H9 (cell line): ENCODE measurements at regions not wholly inside any gene's neighbourhood (a gene's known extent, or its start where the extent isn't known, plus 50 kb on each side); places are given as distances from the start of the nearest gene placed in this dataset.

Experiments
- DNase-seq: peaks from one replicate; pipeline ENCODE4 v3.0.0-alpha.2; 2017
- H2AFZ ChIP-seq: one replicate; pipeline ENCODE4 v1.6.1; 2013; ENCODE audit warnings: mild to moderate bottlenecking, low read length, control low read depth, moderate library complexity
- H2AK5ac ChIP-seq: 2 replicates; pipeline ENCODE4 v1.6.1; 2013; ENCODE audit warnings: low read length, control low read depth, mixed read lengths; ENCODE audit not compliant: insufficient read length
- H2BK120ac ChIP-seq: one replicate; pipeline ENCODE4 v1.6.1; 2013; ENCODE audit warnings: low read depth, mild to moderate bottlenecking, low read length, control low read depth, inconsistent platforms; ENCODE audit not compliant: poor library complexity, severe bottlenecking
- H2BK12ac ChIP-seq: 2 replicates; pipeline ENCODE4 v1.6.1; 2013; ENCODE audit warnings: low read length, control low read depth, mixed read lengths, low read depth; ENCODE audit not compliant: insufficient read length
- H2BK15ac ChIP-seq: 2 replicates; pipeline ENCODE4 v1.6.1; 2013; ENCODE audit warnings: low read depth, low read length, control low read depth
- H2BK20ac ChIP-seq: one replicate; pipeline ENCODE4 v1.6.1; 2013; ENCODE audit warnings: low read depth, mild to moderate bottlenecking, low read length, control low read depth, inconsistent platforms; ENCODE audit not compliant: poor library complexity, severe bottlenecking
- H2BK5ac ChIP-seq: 2 replicates; pipeline ENCODE4 v1.6.1; 2013; ENCODE audit warnings: low read length, control low read depth, mixed read lengths; ENCODE audit not compliant: insufficient read length
- H3K14ac ChIP-seq: 2 replicates; pipeline ENCODE4 v1.6.1; 2013; ENCODE audit warnings: low read length, control low read depth; ENCODE audit not compliant: insufficient read depth
- H3K18ac ChIP-seq: 2 replicates; pipeline ENCODE4 v1.6.1; 2013; ENCODE audit warnings: low read depth, mild to moderate bottlenecking, mixed read lengths, low read length, control low read depth; ENCODE audit not compliant: insufficient read length
- H3K23ac ChIP-seq: 2 replicates; pipeline ENCODE4 v1.6.1; 2013; ENCODE audit warnings: low read length, control low read depth, mixed read lengths, low read depth; ENCODE audit not compliant: insufficient read length
- H3K23me2 ChIP-seq: 2 replicates; pipeline ENCODE4 v1.6.1; 2013; ENCODE audit warnings: low read depth, mild to moderate bottlenecking, mixed read lengths, low read length, control low read depth; ENCODE audit not compliant: insufficient read length, poor library complexity, severe bottlenecking
- H3K27ac ChIP-seq: 2 replicates; pipeline ENCODE4 v1.5.1; 2013; ENCODE audit warnings: low read length, control low read depth, mixed read lengths, low read depth; ENCODE audit not compliant: insufficient read length
- H3K27me3 ChIP-seq: 2 replicates; pipeline ENCODE4 v1.6.1; 2013; ENCODE audit warnings: low read length, control low read depth, inconsistent platforms; ENCODE audit not compliant: insufficient read depth
- H3K4ac ChIP-seq: 2 replicates; pipeline ENCODE4 v1.6.1; 2013; ENCODE audit warnings: low read depth, mild to moderate bottlenecking, control low read depth, inconsistent platforms, low read length, moderate library complexity
- H3K4me1 ChIP-seq: 2 replicates; pipeline ENCODE4 v1.6.1; 2013; ENCODE audit warnings: low read length, control low read depth, inconsistent platforms; ENCODE audit not compliant: insufficient read depth
- H3K4me2 ChIP-seq: 2 replicates; pipeline ENCODE4 v1.6.1; 2013; ENCODE audit warnings: low read length, control low read depth, mixed read lengths; ENCODE audit not compliant: insufficient read length, insufficient read depth
- H3K56ac ChIP-seq: 2 replicates; pipeline ENCODE4 v1.6.1; 2013; ENCODE audit warnings: low read depth, mild to moderate bottlenecking, mixed read lengths, low read length, control low read depth; ENCODE audit not compliant: insufficient read length
- H3K79me1 ChIP-seq: 2 replicates; pipeline ENCODE4 v1.6.1; 2013; ENCODE audit warnings: low read depth, mild to moderate bottlenecking, moderate library complexity, low read length, control low read depth, inconsistent platforms; ENCODE audit not compliant: insufficient read depth, poor library complexity, severe bottlenecking
- H3K79me2 ChIP-seq: 2 replicates; pipeline ENCODE4 v1.6.1; 2013; ENCODE audit warnings: low read length, control low read depth, inconsistent platforms; ENCODE audit not compliant: insufficient read depth
- H3K9ac ChIP-seq: 2 replicates; pipeline ENCODE4 v1.6.1; 2013; ENCODE audit warnings: low read length, control low read depth, mixed read lengths; ENCODE audit not compliant: insufficient read length; ENCODE audit errors: extremely low read depth
- H3K9me3 ChIP-seq: one replicate; pipeline ENCODE4 v1.6.1; 2013; ENCODE audit warnings: low read depth, low read length, inconsistent platforms; ENCODE audit not compliant: control insufficient read depth
- H3T11ph ChIP-seq: one replicate; pipeline ENCODE4 v1.6.1; 2013; ENCODE audit warnings: mild to moderate bottlenecking, low read length, control low read depth, inconsistent platforms
- H4K20me1 ChIP-seq: one replicate; pipeline ENCODE4 v1.6.1; 2013; ENCODE audit not compliant: control insufficient read depth, insufficient read length, insufficient read depth
- H4K5ac ChIP-seq: 2 replicates; pipeline ENCODE4 v1.6.1; 2013; ENCODE audit warnings: low read depth, mild to moderate bottlenecking, mixed read lengths, low read length, control low read depth; ENCODE audit not compliant: insufficient read length
- H4K8ac ChIP-seq: replicated peaks from 2 replicates; pipeline ENCODE4 v1.6.1; 2013; ENCODE audit warnings: low read length, control low read depth, mixed read lengths, low read depth; ENCODE audit not compliant: insufficient read length
- H4K91ac ChIP-seq: 2 replicates; pipeline ENCODE4 v1.6.1; 2013; ENCODE audit warnings: low read depth, mild to moderate bottlenecking, moderate library complexity, mixed read lengths, low read length, control low read depth; ENCODE audit not compliant: insufficient read length
- H3K27ac Mint-ChIP-seq, 3 experiments: 2 replicates in 2 of 3; 3 replicates in 1 of 3; pipeline ENCODE4 v1.8.0; 2020 to 2021; ENCODE audit warnings: mixed read lengths in 3 of 3, mild to moderate bottlenecking in 1 of 3, moderate library complexity in 1 of 3
- H3K27me3 Mint-ChIP-seq: 2 replicates; pipeline ENCODE4 v1.8.0; 2021; ENCODE audit warnings: low read depth, mild to moderate bottlenecking, moderate library complexity, mixed read lengths
- H3K36me3 Mint-ChIP-seq, 3 experiments: 2 replicates in 2 of 3; 3 replicates in 1 of 3; pipeline ENCODE4 v1.8.0; 2020 to 2021; ENCODE audit warnings: low read depth in 3 of 3, mixed read lengths in 3 of 3; ENCODE audit not compliant: insufficient read depth in 1 of 3
- H3K4me1 Mint-ChIP-seq, 2 experiments: 2 replicates each; pipeline ENCODE4 v1.8.0; 2020; ENCODE audit warnings: mixed read lengths in 2 of 2
- H3K4me3 Mint-ChIP-seq, 2 experiments: 2 replicates in 1 of 2; 3 replicates in 1 of 2; pipeline ENCODE4 v1.8.0; 2020 to 2021; ENCODE audit warnings: mild to moderate bottlenecking in 2 of 2, mixed read lengths in 2 of 2, moderate library complexity in 1 of 2
- H3K9me3 Mint-ChIP-seq, 2 experiments: 2 replicates in 1 of 2; 3 replicates in 1 of 2; pipeline ENCODE4 v1.8.0; 2020; ENCODE audit warnings: mild to moderate bottlenecking in 2 of 2, mixed read lengths in 2 of 2, moderate library complexity in 1 of 2
- WGBS: extraction: QIAGEN DNeasy Blood & Tissue Kit; methylation state at CpG from one replicate; pipeline ENCODE4 v1.1.7; 2013; ENCODE audit warnings: missing lambda C conversion rate, low lambda C conversion rate, mixed read lengths; ENCODE audit not compliant: insufficient read length; ENCODE audit errors: extremely low coverage; 5-methylcytosine and 5-hydroxymethylcytosine counted together
- TF ChIP-seq, protein P1 (sequence below): fragments of 200-600 bp; sonication (generic); conservative IDR thresholded peaks from 3 replicates; pipeline ENCODE4 v1.8.0; 2021; ENCODE audit warnings: antibody characterized with exemption, mild to moderate bottlenecking

DNA sequence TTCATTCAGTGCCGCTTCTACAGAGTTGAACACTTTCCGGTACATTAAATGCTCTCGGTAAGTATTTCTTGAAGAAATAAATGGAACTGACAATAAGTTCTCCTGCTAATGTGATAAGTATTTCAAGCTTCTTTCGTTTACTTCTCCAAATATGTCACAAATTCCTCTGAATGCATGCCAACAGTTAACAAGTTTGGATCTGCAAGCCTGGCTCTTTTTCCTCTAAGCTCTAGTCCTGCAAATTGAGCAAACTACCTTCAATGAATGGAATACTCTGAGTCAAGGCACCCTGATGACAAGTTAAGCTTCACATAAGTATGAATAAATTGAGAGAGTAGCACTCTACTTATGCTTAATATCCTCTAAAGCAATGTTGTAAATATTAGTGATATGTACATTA, 403.6 kb downstream of the PDGFC start:
- Mint-ChIP-seq H3K9me3 (no peaks in the 10 kb centered on the region), H3K4me1 (peaks cover 10 to 11% of the 10 kb centered on the region in 2 experiments), H3K36me3 (no peaks in the 10 kb centered on the region), H3K27ac (no peak overlapping the region), H3K4me3 (no peak overlapping the region), H3K27me3 (no peaks in the 10 kb centered on the region)
- Histone ChIP-seq H3K79me1 (no peaks in the 10 kb centered on the region), H3K27me3 (no peaks in the 10 kb centered on the region), H2AK5ac (no peak overlapping the region), H3K4ac (no peak overlapping the region), H3K27ac (no peak overlapping the region), H4K20me1 (no peaks in the 10 kb centered on the region), H4K91ac (no peak overlapping the region), H3K4me2 (no peak overlapping the region), H3K18ac (no peak overlapping the region), H3K56ac (no peak overlapping the region), H2BK20ac (no peak overlapping the region), H2BK12ac (no peak overlapping the region), H3K4me1 (no peaks in the 10 kb centered on the region), H3K23ac (no peak overlapping the region), H2BK15ac (no peak overlapping the region), H4K5ac (no peak overlapping the region), H3K9ac (no peak overlapping the region), H2BK5ac (no peak overlapping the region), H3K79me2 (no peaks in the 10 kb centered on the region), H4K8ac (no peak overlapping the region), H3K14ac (no peak overlapping the region), H3K23me2 (no peaks in the 10 kb centered on the region), H3T11ph (no peak overlapping the region), H2AFZ (no peak overlapping the region), H3K9me3 (no peaks in the 10 kb centered on the region), H2BK120ac (no peak overlapping the region)
- no peak for DNase-seq
- no CpG with 5 or more reads among the region's 4 CpGs for WGBS
- TF ChIP-seq, protein P1, sequence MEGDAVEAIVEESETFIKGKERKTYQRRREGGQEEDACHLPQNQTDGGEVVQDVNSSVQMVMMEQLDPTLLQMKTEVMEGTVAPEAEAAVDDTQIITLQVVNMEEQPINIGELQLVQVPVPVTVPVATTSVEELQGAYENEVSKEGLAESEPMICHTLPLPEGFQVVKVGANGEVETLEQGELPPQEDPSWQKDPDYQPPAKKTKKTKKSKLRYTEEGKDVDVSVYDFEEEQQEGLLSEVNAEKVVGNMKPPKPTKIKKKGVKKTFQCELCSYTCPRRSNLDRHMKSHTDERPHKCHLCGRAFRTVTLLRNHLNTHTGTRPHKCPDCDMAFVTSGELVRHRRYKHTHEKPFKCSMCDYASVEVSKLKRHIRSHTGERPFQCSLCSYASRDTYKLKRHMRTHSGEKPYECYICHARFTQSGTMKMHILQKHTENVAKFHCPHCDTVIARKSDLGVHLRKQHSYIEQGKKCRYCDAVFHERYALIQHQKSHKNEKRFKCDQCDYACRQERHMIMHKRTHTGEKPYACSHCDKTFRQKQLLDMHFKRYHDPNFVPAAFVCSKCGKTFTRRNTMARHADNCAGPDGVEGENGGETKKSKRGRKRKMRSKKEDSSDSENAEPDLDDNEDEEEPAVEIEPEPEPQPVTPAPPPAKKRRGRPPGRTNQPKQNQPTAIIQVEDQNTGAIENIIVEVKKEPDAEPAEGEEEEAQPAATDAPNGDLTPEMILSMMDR = no peak
